ENCODE measurements at regions not wholly inside any gene's neighbourhood (a gene's known extent, or its start where the extent isn't known, plus 50 kb on each side); places are given as distances from the start of the nearest gene placed in this dataset.
"Not testable (repeated sequence)": the region's sequence is repeated elsewhere in the genome, so short reads cannot be mapped to it uniquely, and the experiment has no call there.

DNA sequence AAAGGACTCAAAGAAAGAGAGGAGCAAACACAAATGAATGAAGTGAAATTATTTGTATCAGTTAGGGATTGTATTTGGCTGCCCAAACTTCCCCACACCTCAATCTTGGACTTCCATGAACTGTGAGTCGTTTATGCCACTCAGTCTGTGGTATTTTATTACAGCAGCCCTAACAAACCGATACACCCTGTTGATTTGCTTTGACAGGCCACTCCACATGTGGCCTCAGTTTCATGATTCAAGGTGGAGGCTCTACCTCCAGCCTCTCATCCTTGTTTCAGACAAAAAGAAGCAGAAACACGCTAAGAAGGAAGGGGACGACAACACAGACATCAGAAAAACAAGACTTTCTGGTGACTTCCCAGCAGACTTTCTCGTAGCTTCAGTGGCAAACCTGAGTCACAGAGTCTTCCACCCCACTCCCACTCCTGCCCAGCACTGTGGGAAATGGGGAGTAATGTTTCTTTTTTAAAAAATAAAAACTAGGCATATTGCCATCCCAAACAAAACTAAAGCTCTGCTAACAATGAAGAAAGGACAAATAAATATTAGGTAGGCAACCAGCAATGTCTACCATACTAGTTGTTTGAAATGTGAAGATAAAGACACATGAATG is 52.2 kb upstream of the ABCA1 start:
- no peak for DNase-seq

DNA sequence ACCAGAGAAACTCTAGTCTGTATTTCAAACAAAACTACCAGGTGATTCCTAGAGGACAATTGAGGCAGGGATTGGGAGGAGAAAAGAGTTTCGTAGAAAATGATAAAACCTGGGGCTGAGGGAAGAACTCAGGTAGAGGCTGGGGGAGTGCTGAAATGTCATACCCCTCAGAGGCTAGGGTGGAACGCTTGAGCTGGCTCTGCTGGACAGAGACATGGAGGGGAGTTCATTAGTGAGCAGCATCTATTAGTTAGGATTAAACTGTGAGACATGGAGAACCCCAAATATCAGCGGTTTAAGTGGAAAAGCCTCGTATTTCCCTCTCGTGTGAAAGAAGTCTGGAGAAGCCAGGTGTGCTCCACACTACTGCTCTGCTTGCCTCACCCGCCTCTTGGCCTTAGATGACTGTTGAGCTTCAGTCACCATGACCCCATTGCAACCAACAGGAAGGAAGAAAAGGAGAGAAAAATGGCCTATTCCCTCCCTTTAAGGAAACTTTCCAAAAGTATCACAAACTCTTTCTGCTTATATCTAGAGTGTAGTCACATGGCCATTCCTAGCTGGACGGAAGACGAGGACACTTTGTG is 53.7 kb upstream of the ABCA1 start:
- DNase-seq, result no peak

DNA sequence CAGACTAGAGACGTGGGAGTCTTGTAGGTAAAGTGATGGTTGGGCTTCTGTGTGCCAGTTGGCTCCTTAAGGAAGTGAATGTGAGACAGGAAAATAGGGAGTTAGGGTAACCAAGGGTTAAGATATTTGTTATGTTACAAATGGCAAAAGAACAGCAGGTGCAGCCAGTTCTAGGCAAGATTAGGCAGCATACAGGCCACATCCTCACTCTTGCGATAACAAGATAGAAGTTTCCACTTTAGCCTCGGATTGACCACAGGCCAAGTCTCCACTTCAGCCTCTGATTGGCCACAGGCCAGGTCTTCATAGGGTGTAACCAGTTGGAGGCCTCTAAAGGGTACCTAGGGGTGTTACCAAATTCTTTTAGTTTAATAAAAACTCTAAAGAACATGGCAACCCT is 54.6 kb upstream of the ABCA1 start:
- no peak for DNase-seq

DNA sequence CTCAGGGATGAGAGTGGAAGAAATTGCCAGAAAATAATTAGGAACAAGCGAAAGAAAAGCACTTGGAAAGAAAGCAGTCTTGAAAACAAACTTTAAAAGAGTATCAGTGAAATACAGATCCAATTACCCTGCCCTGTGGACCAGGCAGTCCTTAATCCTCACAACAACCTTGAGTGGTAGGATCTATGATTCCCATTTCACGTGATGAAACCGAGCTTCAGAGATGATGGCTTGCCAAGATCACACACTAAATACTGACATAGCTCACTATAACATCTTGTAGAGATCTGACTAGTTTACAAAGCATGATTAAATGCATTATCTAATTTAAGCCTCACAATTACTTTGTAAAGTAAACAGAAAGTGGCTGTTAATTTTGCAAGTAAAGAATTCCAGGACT is 55.5 kb upstream of the ABCA1 start:
- no peak for DNase-seq

DNA sequence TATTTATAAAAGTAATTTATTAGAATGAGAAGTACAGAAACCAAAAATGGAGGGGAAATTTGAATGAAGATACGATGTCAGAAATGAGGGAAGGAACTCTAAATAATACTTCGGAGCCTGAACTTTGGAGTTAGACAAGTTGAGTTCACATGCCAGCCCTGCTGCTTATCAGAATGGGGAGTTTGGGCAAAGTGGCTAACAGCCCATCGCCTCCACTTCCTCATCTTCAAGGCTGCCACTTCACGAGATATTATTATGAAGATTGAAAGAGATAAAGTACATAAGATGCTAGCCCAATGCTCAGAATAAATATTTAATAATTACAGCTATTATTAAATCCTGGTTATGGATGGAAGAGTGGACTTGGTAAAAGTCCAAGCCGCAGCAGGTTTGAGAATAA is 56.2 kb upstream of the ABCA1 start:
- no peak for DNase-seq

DNA sequence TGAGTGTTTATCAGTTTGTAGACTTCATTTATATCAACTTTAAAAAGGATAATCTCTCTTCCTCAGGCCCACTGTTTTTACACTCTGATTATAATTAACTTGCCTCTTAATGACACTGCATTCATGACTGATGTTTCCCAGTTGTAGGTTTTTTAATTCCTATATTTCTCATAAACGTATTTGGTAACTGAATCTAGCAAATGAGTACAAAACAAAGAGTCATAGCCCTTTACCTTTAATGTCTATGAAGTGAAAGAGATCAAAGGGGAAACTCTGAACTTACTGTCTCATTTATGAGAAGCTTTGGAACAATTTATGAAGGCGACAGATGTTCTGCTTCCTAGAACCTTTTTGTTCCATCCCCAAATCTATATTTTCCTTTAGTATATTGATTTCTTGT is 56.6 kb upstream of the ABCA1 start:
- no peak for DNase-seq

DNA sequence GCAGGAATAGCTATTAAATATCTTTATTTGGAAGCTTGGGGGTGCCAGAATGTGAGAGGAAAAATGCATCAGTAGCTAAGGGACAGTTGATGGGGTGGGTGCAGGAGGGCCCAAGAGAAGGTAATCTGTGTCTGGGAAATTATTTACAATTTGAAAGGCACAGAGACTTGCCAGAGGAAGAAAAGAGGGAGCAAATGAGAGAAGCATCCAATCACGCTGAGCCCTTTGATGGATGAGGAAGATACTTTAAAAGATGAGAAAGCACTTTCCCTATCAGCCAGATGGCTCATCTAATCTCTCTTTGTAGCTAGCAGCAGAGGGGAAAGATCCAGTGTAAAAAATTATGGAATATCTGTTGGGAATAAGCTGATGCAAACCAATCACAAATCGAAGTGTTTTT is 57.0 kb upstream of the ABCA1 start:
- DNase-seq, result no peak

DNA sequence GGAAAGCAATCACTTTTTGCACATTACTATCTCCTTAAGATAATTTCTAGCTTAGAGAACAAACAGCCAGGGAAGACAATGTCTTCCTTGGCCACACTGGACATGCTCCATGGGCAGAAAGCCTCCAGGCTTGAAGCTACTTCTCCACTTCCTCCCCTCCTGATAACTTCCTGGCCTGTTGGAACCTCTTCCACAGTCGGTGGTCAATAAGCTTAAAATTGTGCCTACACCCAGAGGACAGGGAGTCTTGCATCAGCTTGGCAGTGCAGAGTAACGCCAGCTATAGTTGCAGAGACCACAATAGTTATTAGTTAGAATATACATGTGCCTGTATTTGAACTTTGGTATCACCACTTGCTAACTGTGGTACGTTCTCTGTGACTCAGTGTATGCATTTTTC is 58.1 kb upstream of the ABCA1 start:
- no peak for DNase-seq

DNA sequence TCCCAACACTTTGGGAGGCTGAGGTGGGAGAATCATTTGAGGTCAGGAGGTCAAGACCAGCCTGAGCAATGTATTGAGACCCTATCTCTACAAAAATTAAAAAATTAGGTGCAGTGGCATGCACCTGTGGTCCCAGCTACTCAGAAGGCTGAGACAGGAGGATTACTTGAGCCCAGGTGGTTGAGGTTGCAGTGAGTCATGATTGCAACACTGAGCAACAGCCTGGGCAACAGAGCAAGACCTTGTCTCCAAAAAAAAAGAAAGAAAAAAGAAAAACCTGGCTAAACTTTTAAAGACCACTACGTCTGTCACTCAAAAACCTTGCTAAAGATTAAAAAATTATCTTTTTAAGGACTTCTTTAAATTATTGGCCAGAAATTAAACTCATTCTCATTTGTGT is 59.8 kb upstream of the ABCA1 start:
- no peak for DNase-seq

DNA sequence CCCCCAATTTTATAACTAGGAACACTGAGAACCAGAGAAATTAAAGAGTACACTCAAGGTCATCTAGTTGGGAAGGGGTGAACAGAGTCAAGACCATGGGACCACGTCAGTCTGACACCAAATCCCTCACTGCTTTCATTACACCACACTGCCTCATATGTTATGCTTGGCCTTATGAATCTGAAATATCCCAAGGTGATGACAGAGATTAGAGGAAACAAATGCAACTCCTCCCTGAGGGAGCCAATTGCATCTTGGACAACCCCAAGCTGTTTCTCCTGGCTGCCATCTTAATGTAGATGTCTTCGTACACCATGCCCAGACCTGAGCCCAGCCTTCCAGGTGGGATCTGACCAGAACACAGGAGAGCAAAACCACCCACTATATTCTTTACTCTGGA is 60.6 kb upstream of the ABCA1 start:
- DNase-seq, result no peak

DNA sequence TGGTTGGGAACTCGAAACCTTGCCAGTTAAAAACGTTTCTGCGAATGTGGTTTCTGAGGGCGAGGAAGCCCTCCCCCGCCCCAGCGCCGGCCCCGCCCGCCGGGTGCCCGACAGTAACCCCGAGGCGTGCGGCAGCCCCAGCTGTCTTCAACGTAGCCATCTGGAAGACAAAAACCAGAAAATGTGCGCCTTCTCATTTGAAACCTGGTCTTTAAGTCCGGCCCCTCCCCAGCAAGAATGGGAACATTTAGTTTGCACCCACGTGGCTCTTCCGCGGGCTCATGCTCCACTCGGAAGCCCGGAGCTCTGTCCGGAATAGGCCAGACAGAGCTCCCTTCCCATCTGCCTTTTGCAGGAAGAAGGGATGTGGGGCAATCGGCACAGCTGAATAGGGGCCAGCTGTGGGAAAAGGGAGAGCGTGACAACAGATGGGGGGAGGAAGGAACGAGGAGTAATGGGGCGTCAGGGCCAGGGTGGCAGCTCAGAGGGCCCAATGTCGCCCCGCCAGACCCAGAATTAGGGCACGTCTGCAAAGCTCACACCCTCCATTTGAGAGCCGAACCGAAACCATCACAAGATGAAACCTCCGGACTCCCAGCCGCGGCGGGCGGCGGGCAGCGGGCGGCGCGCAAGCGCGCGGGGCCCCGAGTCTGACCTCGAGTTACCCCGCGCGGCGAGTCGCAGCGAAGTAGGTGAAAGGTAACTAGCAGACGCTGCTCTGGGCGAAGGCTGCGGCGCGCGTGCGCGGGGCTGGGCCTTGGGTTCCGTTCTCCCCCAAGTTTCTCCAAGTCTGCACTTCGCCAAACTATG is 63.4 kb upstream of the ABCA1 start:
- peak; percentile 89 for DNase-seq

DNA sequence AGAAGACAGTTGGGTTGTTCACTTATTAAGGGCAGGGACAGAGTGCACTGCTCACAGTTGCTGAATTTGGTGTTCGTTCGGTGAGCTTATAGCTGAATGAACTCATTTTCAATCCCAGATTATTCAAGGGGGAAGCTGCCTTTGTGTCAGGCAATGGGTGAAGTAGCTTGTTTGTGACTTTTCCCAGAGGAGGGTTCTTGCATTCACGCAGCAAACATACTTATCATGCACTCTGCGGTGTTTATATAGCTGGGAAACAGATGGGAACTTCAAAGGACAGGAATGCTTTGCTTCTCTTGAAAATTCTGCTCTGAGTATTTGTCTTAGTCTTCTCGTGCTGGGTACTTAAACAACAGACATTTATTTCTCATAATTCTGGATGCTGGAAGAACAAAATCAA is 64.7 kb upstream of the ABCA1 start:
- DNase-seq, result no peak

DNA sequence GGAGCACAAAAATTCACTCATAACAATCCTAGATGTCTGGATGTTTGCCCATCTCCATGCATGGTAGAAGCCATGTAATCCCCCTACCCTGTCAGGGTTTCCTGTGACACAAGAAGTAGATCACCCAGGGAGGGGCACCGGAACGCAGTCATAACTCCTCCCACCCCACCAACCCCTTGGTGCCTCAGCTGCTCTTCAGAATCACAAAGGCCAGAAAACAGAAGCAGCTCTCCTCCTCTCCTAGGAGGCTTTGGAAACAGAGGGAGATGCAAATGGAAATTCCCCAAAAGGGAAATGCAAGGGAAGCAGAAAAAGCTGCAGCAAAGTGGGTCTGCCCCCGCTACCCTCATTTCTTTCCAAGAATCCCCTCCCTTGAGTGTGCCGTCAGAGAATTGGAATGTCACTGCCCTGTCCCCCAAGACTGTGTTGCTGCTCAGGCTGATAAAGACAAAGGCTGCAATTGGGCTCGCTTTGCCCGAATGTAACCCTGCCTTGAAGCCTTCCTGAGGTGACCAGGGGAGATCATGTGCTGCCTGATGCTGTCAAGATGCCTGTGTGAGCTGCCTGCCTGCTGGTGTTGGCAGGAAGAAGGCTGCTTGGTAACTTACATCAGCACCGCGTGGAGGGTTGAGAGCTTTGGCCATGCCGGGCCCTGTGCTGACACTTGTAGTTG is 65.5 kb upstream of the ABCA1 start:
- no peak for DNase-seq

DNA sequence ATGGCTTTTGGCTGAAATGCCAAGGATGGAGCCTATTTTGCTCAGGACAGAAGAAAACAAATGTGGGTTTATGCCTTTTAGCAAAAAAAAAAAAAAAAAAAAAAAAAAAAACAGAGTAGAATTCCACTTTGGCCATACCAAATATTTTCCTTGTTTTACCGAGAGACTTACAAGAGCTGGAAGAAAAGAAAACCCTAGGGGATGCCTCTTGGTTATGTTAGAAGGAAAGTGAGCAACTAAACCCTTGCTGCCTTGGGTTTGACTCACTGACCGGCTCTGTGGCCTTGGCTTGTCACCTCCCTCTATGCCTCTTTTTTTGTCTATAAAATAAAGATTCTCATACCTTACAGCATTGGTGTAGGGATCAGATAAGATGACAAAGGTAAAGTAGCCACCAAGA is 69.6 kb upstream of the ABCA1 start:
- no peak for DNase-seq

DNA sequence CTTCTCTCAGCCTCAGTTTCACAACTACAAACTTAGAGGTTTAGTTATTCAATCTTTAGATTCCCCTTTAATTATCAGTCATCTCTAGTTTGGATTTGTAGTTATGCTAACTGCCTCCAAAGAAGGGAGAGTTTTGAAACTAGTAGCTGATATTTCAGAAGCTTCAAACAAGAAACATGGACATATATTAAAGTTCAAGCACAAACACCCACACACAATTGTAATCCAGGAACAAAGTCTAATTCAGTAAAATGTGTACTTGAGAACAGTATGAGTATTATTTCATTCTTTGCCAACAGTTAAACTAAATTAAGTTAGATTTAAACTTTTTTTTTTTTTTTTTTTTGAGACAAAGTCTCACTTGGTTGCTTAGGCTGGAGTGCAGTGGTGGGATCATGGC is 71.2 kb upstream of the ABCA1 start:
- DNase-seq, result no peak

DNA sequence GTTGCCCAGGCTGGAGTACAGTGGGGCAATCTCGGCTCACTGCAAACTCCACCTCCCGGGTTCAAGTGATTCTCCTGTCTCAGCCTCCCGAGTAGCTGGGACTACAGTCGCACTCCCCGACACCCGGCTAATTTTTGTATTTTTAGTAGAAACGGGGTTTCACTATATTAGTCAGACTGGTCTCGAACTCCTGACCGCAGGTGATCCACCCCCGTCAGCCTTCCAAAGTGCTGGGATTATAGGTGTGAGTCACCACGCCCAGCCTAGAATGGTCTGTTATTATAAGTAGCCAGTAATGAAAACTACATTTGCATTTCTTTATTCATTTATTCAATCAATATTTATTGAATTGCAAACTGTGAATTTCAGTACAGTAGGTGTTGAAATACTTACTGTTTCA is 72.6 kb upstream of the ABCA1 start:
- not testable (repeated sequence) for DNase-seq

DNA sequence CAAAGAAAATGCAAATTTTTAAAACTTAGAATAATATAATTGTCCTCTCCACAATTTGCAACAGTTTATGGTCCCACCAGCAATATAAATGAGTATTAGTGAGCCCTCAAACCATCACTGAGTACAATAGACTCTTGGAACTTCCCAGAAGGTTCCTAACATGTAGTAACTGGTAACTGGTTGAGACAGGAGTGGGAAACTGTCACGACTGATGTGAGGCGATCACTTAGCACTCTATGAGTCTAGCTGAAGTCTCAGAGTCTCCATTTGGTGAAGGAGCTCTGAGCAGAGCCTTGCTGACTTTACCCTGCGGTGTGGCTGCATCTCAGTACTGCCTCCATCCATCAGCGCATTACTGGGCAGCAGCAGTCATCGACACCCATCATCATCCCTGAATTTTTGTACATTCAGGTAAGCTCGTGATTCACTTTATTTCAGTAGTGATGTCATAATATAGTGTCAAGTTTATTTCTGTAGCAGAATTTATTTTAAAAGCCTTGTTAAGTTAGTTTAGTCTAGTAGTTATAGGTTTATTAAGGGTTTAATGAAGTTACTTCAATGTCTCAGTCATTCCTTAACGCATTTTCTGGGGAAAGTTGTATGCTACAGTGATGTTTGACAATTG is 76.6 kb upstream of the ABCA1 start:
- no peak for DNase-seq

DNA sequence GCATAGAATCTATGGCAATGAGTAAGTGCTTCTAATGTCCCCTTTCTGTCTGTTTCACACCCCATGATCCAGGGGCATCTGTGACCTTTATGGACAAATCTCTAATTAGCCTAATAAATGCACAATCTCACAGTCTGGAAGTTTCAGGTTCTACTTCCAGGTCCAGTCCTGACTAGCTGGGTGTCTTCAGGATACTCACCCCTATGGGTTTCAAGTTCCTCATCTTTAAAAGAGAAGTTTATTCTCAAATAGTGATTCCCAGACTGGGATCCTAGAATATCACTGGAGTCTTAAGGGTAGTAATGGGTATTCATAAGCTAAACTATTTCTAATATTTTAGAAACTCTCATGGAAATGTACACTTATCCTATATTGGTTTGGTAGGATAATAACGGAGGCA is 77.2 kb upstream of the ABCA1 start:
- no peak for DNase-seq

DNA sequence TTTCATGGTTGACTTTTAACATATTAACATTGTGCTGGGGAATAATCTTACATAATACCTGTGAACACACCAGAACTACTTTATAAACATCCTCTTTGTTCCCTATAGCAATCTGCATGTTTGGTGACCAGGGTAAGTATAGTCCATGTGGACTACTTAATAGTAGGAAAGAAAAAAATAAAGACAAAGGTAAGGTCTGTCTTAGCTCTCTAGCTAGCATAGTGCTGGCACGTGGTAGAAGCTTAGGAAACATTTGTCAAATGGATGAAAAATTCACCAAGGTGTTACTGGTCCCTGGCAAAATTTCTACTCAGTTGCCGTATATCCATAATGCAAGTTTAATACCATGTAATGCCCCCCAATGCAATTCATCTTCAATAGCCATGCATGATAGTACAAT is 78.6 kb upstream of the ABCA1 start:
- DNase-seq, result no peak

DNA sequence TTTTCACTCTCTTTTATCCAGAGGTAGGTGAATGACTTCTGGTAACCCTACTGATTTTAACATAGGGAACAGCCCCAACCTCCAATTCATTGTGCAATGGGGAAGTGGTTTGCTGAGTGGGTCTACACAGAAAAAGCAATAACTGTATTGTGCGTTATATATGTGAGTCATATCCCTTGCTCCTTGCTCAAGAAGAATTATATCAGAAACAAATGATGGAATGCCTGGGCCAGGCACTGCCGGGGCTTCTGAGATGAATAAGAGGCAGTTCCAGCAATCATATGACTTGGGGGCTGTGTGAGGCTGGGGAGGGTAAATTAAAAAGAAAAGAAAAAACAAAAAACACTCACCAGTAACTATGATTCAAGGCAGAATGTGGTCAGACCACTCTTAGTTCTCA is 79.2 kb upstream of the ABCA1 start:
- no peak for DNase-seq

DNA sequence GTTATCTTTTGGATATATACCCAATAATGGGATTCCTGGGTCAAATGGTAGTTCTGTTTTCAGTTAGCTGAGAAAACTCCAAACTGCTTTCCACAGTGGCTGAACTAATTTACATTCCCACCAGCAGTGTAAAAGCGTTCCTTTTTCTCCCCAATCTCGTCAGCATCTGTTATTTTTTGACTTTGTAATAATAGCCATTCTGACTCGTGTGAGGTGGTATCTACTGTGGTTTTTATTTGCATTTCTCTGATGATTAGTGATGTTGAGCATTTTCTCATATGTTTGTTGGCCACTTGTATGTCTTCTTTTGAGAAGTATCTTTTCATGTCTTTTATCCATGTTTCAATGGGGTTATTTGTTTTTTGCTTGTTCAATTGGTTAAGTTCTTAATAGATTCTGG is 82.1 kb upstream of the ABCA1 start:
- not testable (repeated sequence) for DNase-seq

DNA sequence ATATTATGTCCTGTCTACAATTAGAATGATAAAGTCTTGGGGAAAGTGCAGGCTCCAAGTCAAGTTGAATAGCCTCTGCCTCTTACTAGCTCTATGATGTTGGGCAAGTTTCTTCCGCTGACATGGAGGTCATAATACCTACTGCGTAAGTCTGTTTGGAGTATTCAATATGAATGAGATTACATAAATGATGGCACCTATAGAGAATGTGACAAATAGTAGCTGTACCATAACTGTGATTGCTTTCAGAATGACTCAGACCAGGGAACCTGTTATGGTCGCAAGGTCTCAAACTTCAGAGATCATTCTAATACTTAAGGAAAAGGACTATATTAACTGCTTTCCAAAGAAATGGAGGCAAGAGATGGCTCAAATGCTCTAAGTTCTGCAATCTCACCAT is 94.0 kb upstream of the ABCA1 start:
- DNase-seq, result no peak

DNA sequence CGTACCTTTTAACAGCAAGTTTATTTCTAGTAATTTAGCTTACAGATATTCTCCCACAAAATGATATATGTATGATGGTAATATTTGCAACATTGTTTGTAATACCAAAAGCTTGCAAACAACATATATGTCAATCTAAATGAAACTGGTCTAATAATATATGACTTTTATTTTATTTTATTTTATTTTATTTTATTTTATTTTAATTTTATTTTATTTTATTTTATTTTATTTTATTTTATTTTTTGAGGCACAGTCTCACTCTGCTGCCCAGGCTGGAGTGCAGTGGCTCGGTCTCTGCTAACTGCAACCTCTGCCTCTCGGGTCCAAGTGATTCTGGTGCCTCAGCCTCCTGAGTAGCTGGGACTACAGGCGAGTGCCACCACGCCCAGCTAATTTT is 94.6 kb upstream of the ABCA1 start:
- not testable (repeated sequence) for DNase-seq

DNA sequence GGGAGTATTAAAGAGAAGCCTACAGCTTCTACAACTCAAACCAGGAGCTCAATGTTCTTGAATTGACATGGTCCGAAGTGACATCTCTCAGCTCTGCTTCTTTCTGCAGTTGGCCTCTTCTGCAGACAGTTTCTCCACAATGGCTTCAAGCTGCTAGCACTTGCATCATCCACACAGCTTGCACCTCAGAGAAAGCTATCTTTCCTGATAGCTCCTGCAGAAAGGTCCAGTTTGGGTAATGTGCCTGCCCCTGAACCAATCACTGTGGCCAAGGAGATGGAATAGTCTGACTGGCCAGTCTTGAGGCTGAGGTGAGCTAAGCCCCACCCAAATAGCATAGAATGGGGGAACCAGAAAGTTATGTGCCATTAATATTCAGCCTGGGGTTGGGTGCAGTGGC is 95.8 kb upstream of the ABCA1 start:
- no peak for DNase-seq

All from activated CD8-positive, alpha-beta memory T cell treated with anti-CD3 and anti-CD28 coated beads, Interleukin-2, amount 50 U/mL, for 48 hours (primary cell).